OCI-LY3 (cell line): ENCODE measurements at regions not wholly inside any gene's neighbourhood (a gene's known extent, or its start where the extent isn't known, plus 50 kb on each side); places are given as distances from the start of the nearest gene placed in this dataset.
"Not testable (repeated sequence)": the region's sequence is repeated elsewhere in the genome, so short reads cannot be mapped to it uniquely, and the experiment has no call there.

ENCODE experiments used
- H2AFZ ChIP-seq: fragments of 200-600, 300-600 bp; shearing (Covaris generic); 2 replicates; pipeline ENCODE4 v1.6.0; 2014; ENCODE audit warnings: antibody characterized with exemption, low read depth, low read length
- H3K27ac ChIP-seq: fragments of 200-600, 300-600 bp; sonication (generic); 2 replicates; pipeline ENCODE4 v1.5.1; 2014; ENCODE audit warnings: mild to moderate bottlenecking, low read length, moderate library complexity, mixed read lengths
- H3K27me3 ChIP-seq: fragments of 200-600, 300-600 bp; sonication (generic); 2 replicates; pipeline ENCODE4 v1.6.1; 2014; ENCODE audit warnings: low read depth, low read length, mixed read lengths
- H3K36me3 ChIP-seq: fragments of 200-600, 300-600 bp; sonication (generic); replicated peaks from 2 replicates; pipeline ENCODE3; 2014; ENCODE audit warnings: low read depth, low read length, mixed read lengths
- H3K4me1 ChIP-seq: fragments of 300-600, 200-600 bp; sonication (generic); 2 replicates; pipeline ENCODE4 v1.6.1; 2014; ENCODE audit warnings: low read length, mixed read lengths
- H3K4me2 ChIP-seq: fragments of 200-600, 300-600 bp; sonication (generic); 2 replicates; pipeline ENCODE4 v1.6.1; 2014; ENCODE audit warnings: low read length, mixed read lengths
- H3K4me3 ChIP-seq: fragments of 300-600, 200-600 bp; sonication (generic); 2 replicates; pipeline ENCODE4 v1.5.1; 2014; ENCODE audit warnings: antibody characterized with exemption, mild to moderate bottlenecking, low read length, moderate library complexity
- H3K79me2 ChIP-seq: fragments of 300-600, 200-600 bp; shearing (Covaris generic); 2 replicates; pipeline ENCODE4 v1.6.1; 2014; ENCODE audit warnings: mild to moderate bottlenecking, low read length, mixed read lengths
- H3K9ac ChIP-seq: fragments of 300-600, 200-600 bp; shearing (Covaris generic); 2 replicates; pipeline ENCODE4 v1.6.0; 2014; ENCODE audit warnings: mild to moderate bottlenecking, low read length, moderate library complexity
- H3K9me3 ChIP-seq: fragments of 200-600, 300-600 bp; shearing (Covaris generic); 2 replicates; pipeline ENCODE4 v1.6.1; 2014; ENCODE audit warnings: low read length, mixed read lengths; ENCODE audit not compliant: insufficient read depth
- H4K20me1 ChIP-seq: fragments of 200-600, 300-600 bp; sonication (generic); 2 replicates; pipeline ENCODE4 v1.6.1; 2016; ENCODE audit warnings: low read length, mixed read lengths; ENCODE audit not compliant: insufficient read depth
- EZH2phosphoT487 ChIP-seq: fragments of 200-600 bp; shearing (Covaris generic); IDR thresholded peaks from 2 replicates; pipeline ENCODE4 v1.6.1; 2018; ENCODE audit warnings: antibody characterized with exemption, mixed run types, low read depth
- TF ChIP-seq, protein P1 (sequence below): fragments of 200-600, 300-600 bp; sonication (generic); IDR thresholded peaks from 2 replicates; pipeline ENCODE4 v1.5.1; 2014; ENCODE audit warnings: antibody characterized with exemption, low read length, low read depth

- TF ChIP-seq, protein P1, sequence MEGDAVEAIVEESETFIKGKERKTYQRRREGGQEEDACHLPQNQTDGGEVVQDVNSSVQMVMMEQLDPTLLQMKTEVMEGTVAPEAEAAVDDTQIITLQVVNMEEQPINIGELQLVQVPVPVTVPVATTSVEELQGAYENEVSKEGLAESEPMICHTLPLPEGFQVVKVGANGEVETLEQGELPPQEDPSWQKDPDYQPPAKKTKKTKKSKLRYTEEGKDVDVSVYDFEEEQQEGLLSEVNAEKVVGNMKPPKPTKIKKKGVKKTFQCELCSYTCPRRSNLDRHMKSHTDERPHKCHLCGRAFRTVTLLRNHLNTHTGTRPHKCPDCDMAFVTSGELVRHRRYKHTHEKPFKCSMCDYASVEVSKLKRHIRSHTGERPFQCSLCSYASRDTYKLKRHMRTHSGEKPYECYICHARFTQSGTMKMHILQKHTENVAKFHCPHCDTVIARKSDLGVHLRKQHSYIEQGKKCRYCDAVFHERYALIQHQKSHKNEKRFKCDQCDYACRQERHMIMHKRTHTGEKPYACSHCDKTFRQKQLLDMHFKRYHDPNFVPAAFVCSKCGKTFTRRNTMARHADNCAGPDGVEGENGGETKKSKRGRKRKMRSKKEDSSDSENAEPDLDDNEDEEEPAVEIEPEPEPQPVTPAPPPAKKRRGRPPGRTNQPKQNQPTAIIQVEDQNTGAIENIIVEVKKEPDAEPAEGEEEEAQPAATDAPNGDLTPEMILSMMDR = no peak
- TF ChIP-seq EZH2phosphoT487 = no peak
- H2AFZ ChIP-seq = no peak overlapping the region
- no peaks in the 10 kb centered on the region for H3K36me3 ChIP-seq
- no peaks in the 10 kb centered on the region for H3K27me3 ChIP-seq
- H3K27ac ChIP-seq = no peak overlapping the region
- no peaks in the 10 kb centered on the region for H4K20me1 ChIP-seq
- no peak overlapping the region for H3K4me3 ChIP-seq
- no peaks in the 10 kb centered on the region for H3K4me1 ChIP-seq
- no peak overlapping the region for H3K4me2 ChIP-seq
- H3K9ac ChIP-seq = no peak overlapping the region
- H3K79me2 ChIP-seq = no peaks in the 10 kb centered on the region
- H3K9me3 ChIP-seq = 0 out of 2 replicates have a peak, but pooled peaks cover 4% of the 10 kb centered on the region
Measured at GRCh38 chr5:12133520-12133919, 229.3 kb upstream of the CTNND2 start.

DNA sequence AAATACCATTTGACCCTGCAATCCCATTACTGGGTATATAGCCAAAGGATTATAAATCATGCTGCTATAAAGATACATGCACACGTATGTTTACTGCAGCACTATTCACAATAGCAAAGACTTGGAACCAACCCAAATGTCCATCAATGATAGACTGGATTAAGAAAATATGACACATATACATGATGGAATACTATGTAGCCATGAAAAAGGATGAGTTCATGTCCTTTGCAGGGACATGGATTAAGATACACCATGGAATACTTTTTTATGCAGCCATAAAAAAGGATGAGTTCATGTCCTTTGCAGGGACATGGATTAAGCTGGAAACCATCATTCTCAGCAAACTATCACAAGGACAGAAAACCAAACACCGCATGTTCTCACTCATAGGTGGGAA is 226.8 kb upstream of the CTNND2 start:
- not testable (repeated sequence) for H3K79me2 ChIP-seq, H3K27ac ChIP-seq, H3K9ac ChIP-seq, H3K36me3 ChIP-seq, H3K4me1 ChIP-seq, H3K4me2 ChIP-seq, H3K27me3 ChIP-seq, H4K20me1 ChIP-seq, H3K9me3 ChIP-seq, H2AFZ ChIP-seq, H3K4me3 ChIP-seq

DNA sequence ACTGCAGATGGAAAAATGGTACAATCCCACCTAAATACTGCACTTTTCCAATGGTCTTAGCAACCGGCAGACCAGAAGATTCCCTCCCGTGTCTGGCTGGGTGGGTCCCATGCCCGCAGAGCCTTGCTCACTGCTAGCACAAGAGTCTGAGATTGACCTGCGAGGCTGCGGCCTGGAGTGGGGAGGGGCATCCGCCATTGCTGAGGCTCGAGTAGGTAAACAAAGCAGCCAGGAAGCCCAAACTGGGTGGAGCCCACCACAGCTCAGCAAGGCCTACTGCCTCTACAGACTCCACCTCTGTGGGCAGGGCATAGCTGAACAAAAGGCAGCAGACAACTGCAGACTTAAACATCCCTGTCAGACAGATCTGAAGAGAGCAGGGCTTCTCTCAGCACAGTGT is 221.6 kb upstream of the CTNND2 start:
- Histone ChIP-seq H3K4me3 (no peak overlapping the region), H3K27me3 (no peaks in the 10 kb centered on the region)
- TF ChIP-seq, protein P1 = no peak
- no peak for TF ChIP-seq EZH2phosphoT487

DNA sequence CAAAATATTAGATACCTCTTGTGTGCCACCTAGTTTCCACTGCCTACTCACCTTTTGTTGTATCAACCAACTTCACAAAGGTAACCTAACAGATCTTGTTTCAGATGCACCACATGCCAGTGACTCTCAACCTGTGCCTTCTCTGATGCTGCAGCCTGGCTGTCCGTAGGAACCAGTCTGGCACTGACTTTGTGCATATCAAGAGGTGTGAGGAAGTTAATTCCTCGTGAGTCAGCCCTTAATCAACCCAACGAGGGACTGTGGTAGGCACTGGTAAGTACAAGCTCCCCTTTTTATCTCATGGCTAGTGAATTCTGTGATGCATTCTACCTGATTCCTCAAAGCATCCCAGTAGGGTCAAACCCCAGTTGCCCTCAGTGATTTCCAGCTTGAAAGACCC is 215.4 kb upstream of the CTNND2 start:
- Histone ChIP-seq H2AFZ (no peak overlapping the region), H3K4me2 (no peak overlapping the region), H3K4me1 (no peaks in the 10 kb centered on the region), H3K27ac (no peak overlapping the region), H3K4me3 (no peak overlapping the region), H3K79me2 (no peaks in the 10 kb centered on the region), H3K36me3 (no peaks in the 10 kb centered on the region), H3K9ac (no peak overlapping the region), H3K9me3 (no peaks in the 10 kb centered on the region), H3K27me3 (no peaks in the 10 kb centered on the region), H4K20me1 (no peaks in the 10 kb centered on the region)
- TF ChIP-seq, protein P1 = no peak
- no peak for TF ChIP-seq EZH2phosphoT487

More for the DNA sequence above, 221.6 kb upstream of the CTNND2 start:
- H3K4me2 ChIP-seq = no peak overlapping the region
- no peaks in the 10 kb centered on the region for H3K4me1 ChIP-seq
- no peak overlapping the region for H2AFZ ChIP-seq
- no peak overlapping the region for H3K9ac ChIP-seq
- no peaks in the 10 kb centered on the region for H4K20me1 ChIP-seq
- H3K9me3 ChIP-seq = no peaks in the 10 kb centered on the region
- no peaks in the 10 kb centered on the region for H3K79me2 ChIP-seq
- H3K36me3 ChIP-seq = no peaks in the 10 kb centered on the region
- no peak overlapping the region for H3K27ac ChIP-seq

DNA sequence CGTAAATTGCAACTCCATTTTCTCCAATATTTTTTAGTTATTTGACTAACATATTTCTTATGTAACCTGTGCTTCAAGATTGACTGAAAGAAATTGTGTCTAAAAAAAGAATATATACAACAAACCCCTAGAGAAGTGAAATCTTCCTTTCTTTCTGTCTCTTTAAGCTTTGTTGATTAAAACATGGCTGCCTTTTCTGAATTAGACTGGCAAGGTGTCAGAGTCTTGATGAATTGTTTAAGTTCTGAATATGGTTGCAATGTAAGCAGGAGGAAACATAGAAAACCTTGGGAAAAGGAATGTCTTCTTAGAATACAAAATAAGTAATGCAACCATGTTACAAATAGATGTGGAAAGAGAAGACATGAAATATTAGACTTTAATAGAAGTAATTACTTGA is 209.8 kb upstream of the CTNND2 start:
- Histone ChIP-seq H3K4me1 (peaks cover 7% of the 10 kb centered on the region; the same call in 1 of the 2 replicates), H3K27me3 (no peaks in the 10 kb centered on the region), H3K9me3 (no peaks in the 10 kb centered on the region), H3K4me3 (no peak overlapping the region), H3K79me2 (no peaks in the 10 kb centered on the region), H3K36me3 (peaks cover 7% of the 10 kb centered on the region), H3K4me2 (no peak overlapping the region), H3K27ac (no peak overlapping the region), H4K20me1 (no peaks in the 10 kb centered on the region), H3K9ac (no peak overlapping the region), H2AFZ (no peak overlapping the region)
- TF ChIP-seq EZH2phosphoT487 = no peak
- TF ChIP-seq, protein P1 = no peak
